NCI-H1092 treated with DMSO at 0.1 percent for 48 hours (cell line): ENCODE measurements at regions not wholly inside any gene's neighbourhood (a gene's known extent, or its start where the extent isn't known, plus 50 kb on each side); places are given as distances from the start of the nearest gene placed in this dataset.
A peak's percentile ranks its signal among the peaks of the same experiment; 100 is the strongest.
"Not testable (repeated sequence)": the region's sequence is repeated elsewhere in the genome, so short reads cannot be mapped to it uniquely, and the experiment has no call there.

Experiments
- DNase-seq: peaks from one replicate; lab custom pipeline; 2025; lab: John Stamatoyannopoulos, UW

- DNase-seq: no peak
These were observed 149.2 kb downstream of the MIAT start for GRCh38 chr22:26806445-26807175.

- no peak for DNase-seq
These were observed 154.2 kb downstream of the MIAT start for GRCh38 chr22:26811647-26811992.

- no peak for DNase-seq
These were observed 155.3 kb downstream of the MIAT start for GRCh38 chr22:26812731-26813130.

GRCh38 chr22:26816726-26817125 is 159.3 kb downstream of the MIAT start:
- DNase-seq: no peak

GRCh38 chr22:26817926-26818325 is 160.5 kb downstream of the MIAT start:
- no peak for DNase-seq

- no peak for DNase-seq
These were observed 164.5 kb downstream of the MIAT start for GRCh38 chr22:26821854-26822253.

GRCh38 chr22:26822313-26822712 is 164.9 kb downstream of the MIAT start:
- no peak for DNase-seq

- DNase-seq: no peak
These were observed 166.6 kb downstream of the MIAT start for GRCh38 chr22:26823966-26824365.

GRCh38 chr22:26825960-26826935 is 168.9 kb downstream of the MIAT start:
- no peak for DNase-seq

- DNase-seq: no peak
These were observed 170.2 kb downstream of the MIAT start for GRCh38 chr22:26827611-26828010.

GRCh38 chr22:26828311-26828710 is 170.9 kb downstream of the MIAT start:
- no peak for DNase-seq

- no peak for DNase-seq
These were observed 173.4 kb downstream of the MIAT start for GRCh38 chr22:26830837-26831236.

- no peak for DNase-seq
These were observed 177.6 kb downstream of the MIAT start for GRCh38 chr22:26835023-26835422.

GRCh38 chr22:26835929-26836528 is 178.6 kb downstream of the MIAT start:
- peak; percentile 30 for DNase-seq

GRCh38 chr22:26837784-26838470 is 180.5 kb downstream of the MIAT start:
- no peak for DNase-seq

GRCh38 chr22:26838471-26838825 is 181.1 kb downstream of the MIAT start:
- no peak for DNase-seq

- no peak for DNase-seq
These were observed 181.8 kb downstream of the MIAT start for GRCh38 chr22:26839216-26839615.

GRCh38 chr22:26840770-26841169 is 183.4 kb downstream of the MIAT start:
- DNase-seq: not testable (repeated sequence)

- DNase-seq: no peak
These were observed 184.7 kb downstream of the MIAT start for GRCh38 chr22:26842103-26842502.

GRCh38 chr22:26845021-26845743 is 187.8 kb downstream of the MIAT start:
- peak; percentile 22 for DNase-seq

GRCh38 chr22:26846076-26846475 is 188.7 kb downstream of the MIAT start:
- no peak for DNase-seq

GRCh38 chr22:26846645-26847044 is 189.3 kb downstream of the MIAT start:
- DNase-seq: no peak
